OCI-M1 (cell line): ENCODE measurements at regions not wholly inside any gene's neighbourhood (a gene's known extent, or its start where the extent isn't known, plus 50 kb on each side); places are given as distances from the start of the nearest gene placed in this dataset.

ENCODE experiments used
- DNase-seq: peaks from one replicate; lab custom pipeline; 2025; lab: John Stamatoyannopoulos, UW

GRCh38 chr10:16231734-16232435 is 204.9 kb upstream of the PTER start:
- no peak for DNase-seq

- DNase-seq: no peak
Observed at GRCh38 chr10:16232441-16232840, 204.4 kb upstream of the PTER start.

- DNase-seq: no peak
Observed at GRCh38 chr10:16234916-16235315, 201.9 kb upstream of the PTER start.

GRCh38 chr10:16242446-16242845 is 194.4 kb upstream of the PTER start:
- DNase-seq: no peak

- DNase-seq: no peak
Observed at GRCh38 chr10:16242859-16243613, 193.8 kb upstream of the PTER start.

- peak; percentile 67 for DNase-seq
Observed at GRCh38 chr10:16250136-16250535, 186.7 kb upstream of the PTER start.

GRCh38 chr10:16256336-16256735 is 180.5 kb upstream of the PTER start:
- no peak for DNase-seq

GRCh38 chr10:16258291-16259040 is 178.3 kb upstream of the PTER start:
- DNase-seq: no peak

GRCh38 chr10:16259726-16260125 is 177.1 kb upstream of the PTER start:
- DNase-seq: no peak

- DNase-seq: no peak
Observed at GRCh38 chr10:16260388-16260787, 176.4 kb upstream of the PTER start.

GRCh38 chr10:16271571-16271970 is 165.2 kb upstream of the PTER start:
- no peak for DNase-seq

GRCh38 chr10:16274911-16275310 is 161.9 kb upstream of the PTER start:
- no peak for DNase-seq

- no peak for DNase-seq
Observed at GRCh38 chr10:16280595-16280994, 156.2 kb upstream of the PTER start.

GRCh38 chr10:16292366-16292765 is 144.4 kb upstream of the PTER start:
- DNase-seq: no peak

GRCh38 chr10:16297069-16297468 is 139.7 kb upstream of the PTER start:
- DNase-seq: no peak

GRCh38 chr10:16297642-16298041 is 139.2 kb upstream of the PTER start:
- DNase-seq: no peak

GRCh38 chr10:16304311-16304710 is 132.5 kb upstream of the PTER start:
- no peak for DNase-seq

- DNase-seq: no peak
Observed at GRCh38 chr10:16310440-16310839, 126.4 kb upstream of the PTER start.

- no peak for DNase-seq
Observed at GRCh38 chr10:16314259-16314658, 122.6 kb upstream of the PTER start.

GRCh38 chr10:16316733-16317390 is 119.9 kb upstream of the PTER start:
- DNase-seq: no peak

GRCh38 chr10:16341637-16342036 is 95.2 kb upstream of the PTER start:
- DNase-seq: no peak

- no peak for DNase-seq
Observed at GRCh38 chr10:16348891-16349290, 87.9 kb upstream of the PTER start.
